Loucy (cell line): ENCODE measurements at regions not wholly inside any gene's neighbourhood (a gene's known extent, or its start where the extent isn't known, plus 50 kb on each side); places are given as distances from the start of the nearest gene placed in this dataset.

ENCODE experiments used
- H2AFZ ChIP-seq: fragments of 200-600 bp; sonication (generic); 2 replicates; pipeline ENCODE4 v1.6.0; 2016; ENCODE audit warnings: antibody characterized with exemption, mild to moderate bottlenecking, low read length, moderate library complexity
- H3F3A ChIP-seq: fragments of 200-600 bp; 2 replicates; pipeline ENCODE4 v1.6.0; 2016; ENCODE audit warnings: antibody characterized with exemption, low read depth, mild to moderate bottlenecking
- H3K27me3 ChIP-seq: fragments of 200-600 bp; sonication (generic); 2 replicates; pipeline ENCODE4 v1.6.1; 2014; ENCODE audit warnings: low read length, mild to moderate bottlenecking; ENCODE audit not compliant: insufficient read depth, poor library complexity, severe bottlenecking
- H3K36me3 ChIP-seq: fragments of 200-600 bp; sonication (generic); 2 replicates; pipeline ENCODE4 v1.6.1; 2016; ENCODE audit warnings: low read length; ENCODE audit not compliant: insufficient read depth
- H3K4me1 ChIP-seq: fragments of 200-600 bp; sonication (generic); 2 replicates; pipeline ENCODE4 v1.5.1; 2014; ENCODE audit warnings: low read length, mild to moderate bottlenecking; ENCODE audit not compliant: insufficient read depth, poor library complexity, severe bottlenecking
- H3K4me2 ChIP-seq: fragments of 200-600 bp; sonication (generic); 2 replicates; pipeline ENCODE4 v1.6.0; 2014; ENCODE audit warnings: antibody characterized with exemption, low read length, low read depth, mild to moderate bottlenecking; ENCODE audit not compliant: poor library complexity, severe bottlenecking
- H3K4me3 ChIP-seq: fragments of 200-600 bp; sonication (generic); 2 replicates; pipeline ENCODE4 v1.5.1; 2014; ENCODE audit warnings: low read length, mild to moderate bottlenecking, mixed read lengths; ENCODE audit not compliant: poor library complexity, severe bottlenecking
- H3K79me2 ChIP-seq: fragments of 200-600 bp; sonication (generic); 2 replicates; pipeline ENCODE4 v1.6.1; 2014; ENCODE audit warnings: low read length; ENCODE audit not compliant: insufficient read depth
- H3K9ac ChIP-seq: fragments of 200-600 bp; sonication (generic); 2 replicates; pipeline ENCODE4 v1.6.0; 2014; ENCODE audit warnings: mild to moderate bottlenecking, low read depth, low read length, moderate library complexity; ENCODE audit not compliant: poor library complexity, severe bottlenecking
- H3K9me2 ChIP-seq: fragments of 200-600 bp; sonication (generic); replicated peaks from 2 replicates; pipeline ENCODE4 v1.6.1; 2016; ENCODE audit warnings: low read depth, low read length, mixed read lengths
- H3K9me3 ChIP-seq: fragments of 200-600 bp; sonication (generic); 2 replicates; pipeline ENCODE4 v1.6.1; 2014; ENCODE audit warnings: mild to moderate bottlenecking, antibody characterized with exemption, low read length, low read depth; ENCODE audit not compliant: insufficient read depth
- H4K20me1 ChIP-seq: fragments of 200-600 bp; sonication (generic); 2 replicates; pipeline ENCODE4 v1.6.0; 2014; ENCODE audit warnings: antibody characterized with exemption, low read length, mild to moderate bottlenecking; ENCODE audit not compliant: insufficient read depth, poor library complexity, severe bottlenecking
- CTCF ChIP-seq: fragments of 200-600 bp; sonication (generic); conservative IDR thresholded peaks from 2 replicates; pipeline ENCODE4 v1.5.1; 2014; ENCODE audit warnings: mild to moderate bottlenecking, antibody characterized with exemption, low read length
- EZH2phosphoT487 ChIP-seq: fragments of 200-600 bp; IDR thresholded peaks from 2 replicates; pipeline ENCODE4 v1.6.1; 2018; ENCODE audit warnings: antibody characterized with exemption, mild to moderate bottlenecking, moderate library complexity, borderline replicate concordance

GRCh38 chr17:34527908-34528470, 51.4 kb upstream of the TMEM132E start:
- Histone ChIP-seq H3K9me3 (no peaks in the 10 kb centered on the region), H4K20me1 (no peaks in the 10 kb centered on the region), H3F3A (no peaks in the 10 kb centered on the region), H3K79me2 (no peaks in the 10 kb centered on the region), H3K27me3 (no peaks in the 10 kb centered on the region), H3K4me1 (no peaks in the 10 kb centered on the region), H3K9ac (no peak overlapping the region), H3K9me2 (no peaks in the 10 kb centered on the region), H2AFZ (no peak overlapping the region), H3K4me2 (no peak overlapping the region), H3K4me3 (no peak overlapping the region), H3K36me3 (no peaks in the 10 kb centered on the region)
- TF ChIP-seq EZH2phosphoT487 (no peak), CTCF (peak; percentile 70)

- H3K4me3 ChIP-seq: no peak overlapping the region
- H3K27me3 ChIP-seq: no peaks in the 10 kb centered on the region
- H3K9me3 ChIP-seq: no peaks in the 10 kb centered on the region
- no peak overlapping the region for H2AFZ ChIP-seq
- H3K9me2 ChIP-seq: no peaks in the 10 kb centered on the region
- no peaks in the 10 kb centered on the region for H4K20me1 ChIP-seq
- TF ChIP-seq CTCF (no peak), EZH2phosphoT487 (no peak)
- H3K36me3 ChIP-seq: no peaks in the 10 kb centered on the region
- no peaks in the 10 kb centered on the region for H3F3A ChIP-seq
- H3K9ac ChIP-seq: no peak overlapping the region
- no peak overlapping the region for H3K4me2 ChIP-seq
- no peaks in the 10 kb centered on the region for H3K79me2 ChIP-seq
- no peaks in the 10 kb centered on the region for H3K4me1 ChIP-seq
Observed at GRCh38 chr17:34527136-34527907, 52.1 kb upstream of the TMEM132E start.

DNA sequence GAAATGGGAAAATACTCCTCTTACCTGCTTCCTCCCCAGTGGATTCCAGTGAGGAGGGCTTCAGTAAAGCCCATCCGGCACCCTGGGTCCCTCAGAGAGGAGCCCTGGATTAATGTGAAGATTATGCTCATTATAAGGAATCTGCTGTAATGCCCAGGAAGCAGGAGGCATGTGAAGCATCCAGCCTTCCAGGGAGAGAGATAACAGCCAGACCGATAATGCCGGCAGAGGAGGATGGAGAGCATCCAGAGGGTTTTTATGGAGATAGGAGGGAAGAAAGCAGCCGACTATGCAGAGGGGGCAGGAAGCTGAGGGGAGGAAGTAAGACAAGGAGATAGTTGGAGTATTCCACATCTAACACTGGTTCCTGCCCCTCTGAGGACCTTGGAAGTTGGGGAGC, 53.7 kb upstream of the TMEM132E start:
- no peak for TF ChIP-seq CTCF
- no peak for TF ChIP-seq EZH2phosphoT487
- H3K9me2 ChIP-seq: no peaks in the 10 kb centered on the region

More for the DNA sequence above, 53.7 kb upstream of the TMEM132E start:
- Histone ChIP-seq H3K27me3 (no peaks in the 10 kb centered on the region), H3K36me3 (no peaks in the 10 kb centered on the region), H3K9ac (no peak overlapping the region), H3F3A (no peaks in the 10 kb centered on the region), H2AFZ (no peak overlapping the region), H3K4me3 (no peak overlapping the region), H3K4me1 (no peaks in the 10 kb centered on the region), H4K20me1 (no peaks in the 10 kb centered on the region), H3K9me3 (no peaks in the 10 kb centered on the region), H3K79me2 (no peaks in the 10 kb centered on the region), H3K4me2 (no peak overlapping the region)
